Tibial artery (tissue), 4 donors: ENCODE measurements at regions not wholly inside any gene's neighbourhood (a gene's known extent, or its start where the extent isn't known, plus 50 kb on each side); places are given as distances from the start of the nearest gene placed in this dataset.

ENCODE experiments used
- DNase-seq, 2 donors: peaks; one replicate each; pipeline ENCODE4 v3.0.0-alpha.2; 2019
- H3K27ac ChIP-seq, 2 donors: fragments of 200-600 bp; sonication (generic) in 1 of 2; 1 replicate in 1 of 2; 2 replicates in 1 of 2; pipeline ENCODE4 v1.5.1; 2018 to 2019; ENCODE audit warnings: mild to moderate bottlenecking in 1 of 2
- H3K27me3 ChIP-seq, 2 donors: fragments of 200-600 bp; sonication (generic) in 1 of 2; one replicate each; pipeline versions ENCODE4 v1.5.1 to v1.6.0; 2016 to 2019
- H3K36me3 ChIP-seq, 3 donors: fragments of 200-600 bp; sonication (generic) in 2 of 3; one replicate each; pipeline ENCODE4 v1.5.1; 2016 to 2019; ENCODE audit warnings: mild to moderate bottlenecking in 2 of 3
- H3K4me1 ChIP-seq, 4 donors: fragments of 200-600 bp; sonication (generic) in 2 of 4; 1 replicate in 3 of 4; 2 replicates in 1 of 4; pipeline ENCODE4 v1.5.1; 2016 to 2019
- H3K4me3 ChIP-seq, 2 donors: fragments of 200-600 bp; sonication (generic) in 1 of 2; 1 replicate in 1 of 2; 2 replicates in 1 of 2; pipeline ENCODE4 v1.5.1; 2018 to 2019; ENCODE audit warnings: mild to moderate bottlenecking in 2 of 2
- H3K9me3 ChIP-seq, 3 donors: fragments of 200-600 bp; sonication (generic) in 1 of 3; one replicate each; pipeline ENCODE4 v1.5.1; 2016 to 2019
- intact Hi-C: fragments of 100-400 bp; cut with DNase I; formaldehyde crosslinking; loops from one replicate; pipeline ENCODE4 v1.15.0; 2023; ENCODE audit warnings: low total_unique reads
- TF ChIP-seq, protein P1 (sequence below), 2 experiments: fragments of 200-600 bp in 1 of 2; fragments of 450-650 bp in 1 of 2; IDR thresholded peaks; one replicate each; pipeline ENCODE4 v1.5.1; 2017 to 2019; ENCODE audit warnings: antibody characterized with exemption in 2 of 2, mild to moderate bottlenecking in 1 of 2, moderate library complexity in 1 of 2

DNA sequence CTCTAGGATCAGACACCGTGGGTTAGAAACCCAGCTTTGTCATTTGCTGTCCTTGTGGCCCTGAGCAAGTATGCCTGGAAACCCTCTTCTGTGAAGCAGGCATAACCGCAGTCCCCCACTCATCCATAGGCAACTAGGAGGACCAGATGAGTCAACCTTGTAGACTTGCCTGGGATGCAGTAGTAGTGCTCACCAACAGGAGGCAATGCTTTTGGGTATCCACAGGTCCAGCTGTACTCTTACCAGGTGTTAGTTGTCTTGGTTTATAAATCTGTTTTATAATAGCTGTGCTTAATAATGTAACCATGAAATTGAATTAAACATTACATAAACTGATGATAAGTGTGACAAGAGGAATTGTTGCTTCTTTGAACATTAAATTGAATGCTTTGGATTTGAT, 389.3 kb downstream of the IL20RB start:
- Histone ChIP-seq H3K4me1 (no peaks in the 10 kb centered on the region), H3K27ac (no peak overlapping the region), H3K9me3 (no peaks in the 10 kb centered on the region), H3K4me3 (no peak overlapping the region), H3K36me3 (no peaks in the 10 kb centered on the region), H3K27me3 (no peaks in the 10 kb centered on the region)
- intact Hi-C loops, result no loop called here
- no peak for DNase-seq
- TF ChIP-seq, protein P1, sequence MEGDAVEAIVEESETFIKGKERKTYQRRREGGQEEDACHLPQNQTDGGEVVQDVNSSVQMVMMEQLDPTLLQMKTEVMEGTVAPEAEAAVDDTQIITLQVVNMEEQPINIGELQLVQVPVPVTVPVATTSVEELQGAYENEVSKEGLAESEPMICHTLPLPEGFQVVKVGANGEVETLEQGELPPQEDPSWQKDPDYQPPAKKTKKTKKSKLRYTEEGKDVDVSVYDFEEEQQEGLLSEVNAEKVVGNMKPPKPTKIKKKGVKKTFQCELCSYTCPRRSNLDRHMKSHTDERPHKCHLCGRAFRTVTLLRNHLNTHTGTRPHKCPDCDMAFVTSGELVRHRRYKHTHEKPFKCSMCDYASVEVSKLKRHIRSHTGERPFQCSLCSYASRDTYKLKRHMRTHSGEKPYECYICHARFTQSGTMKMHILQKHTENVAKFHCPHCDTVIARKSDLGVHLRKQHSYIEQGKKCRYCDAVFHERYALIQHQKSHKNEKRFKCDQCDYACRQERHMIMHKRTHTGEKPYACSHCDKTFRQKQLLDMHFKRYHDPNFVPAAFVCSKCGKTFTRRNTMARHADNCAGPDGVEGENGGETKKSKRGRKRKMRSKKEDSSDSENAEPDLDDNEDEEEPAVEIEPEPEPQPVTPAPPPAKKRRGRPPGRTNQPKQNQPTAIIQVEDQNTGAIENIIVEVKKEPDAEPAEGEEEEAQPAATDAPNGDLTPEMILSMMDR (IDR thresholded peaks at IDR 0.05), result no peak

DNA sequence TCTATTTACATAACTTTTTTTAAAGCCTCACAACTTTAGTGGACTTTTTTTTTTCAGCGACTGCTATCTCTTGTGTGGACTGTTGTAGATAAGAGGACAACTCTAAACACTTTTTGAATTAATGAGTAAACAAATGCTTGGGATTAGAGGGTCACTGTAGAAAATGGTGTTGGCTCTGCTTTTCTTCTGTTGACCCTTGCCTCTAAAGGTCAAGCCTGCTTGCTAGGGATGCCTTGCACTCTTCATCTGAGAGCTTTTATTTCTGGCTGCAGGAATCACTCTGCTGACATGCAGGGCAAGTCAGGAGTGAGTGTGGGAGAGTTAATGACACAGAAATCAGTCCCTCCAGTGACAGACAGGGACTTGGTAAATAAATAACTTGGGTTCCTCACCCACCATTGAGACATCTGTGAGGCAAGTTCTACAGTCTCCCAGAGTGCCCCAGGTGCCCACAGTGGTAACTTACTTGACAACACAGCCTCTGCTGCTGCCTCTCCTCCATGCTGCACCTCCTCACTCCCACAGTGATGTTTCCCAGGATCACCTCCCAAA, 390.1 kb downstream of the IL20RB start:
- intact Hi-C loops, result no loop called here
- DNase-seq, result no peak
- Histone ChIP-seq H3K4me1 (no peaks in the 10 kb centered on the region), H3K27me3 (no peaks in the 10 kb centered on the region), H3K4me3 (no peak overlapping the region), H3K36me3 (no peaks in the 10 kb centered on the region), H3K27ac (no peak overlapping the region), H3K9me3 (no peaks in the 10 kb centered on the region)
- TF ChIP-seq, protein P1 (IDR thresholded peaks at IDR 0.05), result no peak

DNA sequence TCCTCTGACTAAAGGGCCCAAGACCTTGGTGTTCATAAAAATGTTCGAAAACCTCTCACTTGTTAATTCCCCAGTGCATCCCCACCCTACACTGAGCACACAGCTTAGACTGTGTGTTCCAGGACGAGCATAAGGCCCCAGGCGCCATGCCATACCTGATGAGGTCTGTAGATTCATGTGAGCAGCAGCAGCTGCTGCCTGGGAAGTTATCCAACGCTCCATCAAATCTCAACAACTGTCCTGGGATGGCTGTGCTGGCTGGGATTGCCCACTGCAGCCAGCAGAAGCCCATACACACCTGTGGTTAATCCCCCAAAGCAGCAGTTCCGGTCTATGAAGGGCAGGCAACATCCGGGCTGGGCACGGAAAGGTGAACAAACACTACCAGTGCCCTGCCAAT, 391.2 kb downstream of the IL20RB start:
- Histone ChIP-seq H3K4me1 (no peaks in the 10 kb centered on the region), H3K27me3 (no peaks in the 10 kb centered on the region), H3K9me3 (no peaks in the 10 kb centered on the region), H3K36me3 (no peaks in the 10 kb centered on the region), H3K4me3 (no peak overlapping the region), H3K27ac (no peak overlapping the region)
- TF ChIP-seq, protein P1 (IDR thresholded peaks at IDR 0.05), result no peak
- intact Hi-C loops, result no loop called here
- no peak for DNase-seq

DNA sequence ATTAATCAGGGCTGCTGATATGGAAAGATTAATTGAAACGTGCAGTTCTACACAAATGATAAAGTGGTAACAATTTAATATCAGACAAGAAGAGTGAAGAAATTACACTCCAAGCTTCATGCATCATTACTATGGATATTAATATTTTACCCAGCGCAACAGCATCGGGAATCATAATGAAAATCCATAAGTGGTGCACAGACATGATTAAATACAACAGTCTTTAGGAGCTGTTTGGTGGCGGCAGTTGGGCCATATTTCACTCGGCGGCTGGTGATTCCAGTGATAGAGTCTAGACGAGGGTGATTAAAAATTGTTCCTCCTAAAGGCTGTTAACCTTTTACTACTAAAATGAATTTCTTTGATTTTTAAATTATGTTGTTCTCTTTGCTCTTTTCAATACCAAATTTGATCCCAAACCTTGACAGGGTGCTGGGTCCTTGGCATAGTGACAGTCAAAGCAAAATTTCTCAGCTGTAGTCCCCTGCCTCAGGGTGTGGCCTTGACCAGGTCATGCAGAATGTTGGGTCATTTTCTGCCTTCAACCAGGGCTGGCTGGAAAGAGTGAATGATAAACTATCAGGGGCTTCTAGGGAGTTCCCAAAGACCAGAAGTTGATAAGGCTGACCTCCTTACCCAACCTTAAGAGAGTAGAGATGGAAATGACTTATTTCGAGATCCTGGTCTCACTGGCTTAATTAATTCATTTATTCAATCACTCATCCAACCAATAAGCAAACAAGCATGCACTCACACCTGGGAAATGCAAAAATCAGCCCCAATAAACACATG, 392.0 kb downstream of the IL20RB start:
- Histone ChIP-seq H3K4me3 (no peak overlapping the region), H3K36me3 (no peaks in the 10 kb centered on the region), H3K27me3 (no peaks in the 10 kb centered on the region), H3K4me1 (no peaks in the 10 kb centered on the region), H3K27ac (no peak overlapping the region), H3K9me3 (no peaks in the 10 kb centered on the region)
- TF ChIP-seq, protein P1 (IDR thresholded peaks at IDR 0.05), result no peak
- no peak for DNase-seq
- intact Hi-C loops, result no loop called here

DNA sequence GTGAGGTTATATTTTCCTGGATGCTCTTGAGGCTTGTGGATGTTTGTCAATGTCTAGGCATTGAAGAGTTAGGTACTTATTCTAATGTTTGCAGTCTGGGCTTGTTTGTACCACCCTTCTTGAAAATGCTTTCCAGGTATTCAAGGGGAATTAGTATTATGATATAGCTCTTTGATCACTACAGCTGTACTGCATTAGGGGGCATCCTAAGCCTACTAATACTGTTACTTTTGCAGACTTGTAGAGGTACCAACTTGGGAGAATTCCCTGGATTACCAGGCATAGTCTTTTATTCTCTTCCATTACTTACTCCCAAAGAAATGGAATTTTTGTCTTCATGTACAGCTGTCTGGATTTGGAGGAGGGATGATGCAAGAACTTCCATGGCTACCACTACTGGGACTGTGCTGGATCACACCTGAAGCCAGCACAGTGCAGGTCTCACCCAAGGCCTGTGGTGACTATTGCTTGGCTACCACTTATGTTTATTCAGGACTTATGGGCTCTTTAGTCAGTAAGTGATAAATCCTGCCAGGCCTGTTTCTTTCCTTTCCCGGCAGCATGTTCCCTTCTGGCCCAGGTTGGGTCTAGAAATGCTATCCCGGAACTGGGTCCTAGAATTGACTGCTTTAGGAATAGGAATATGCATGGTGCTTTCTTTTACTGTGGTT, 402.9 kb downstream of the IL20RB start:
- H3K4me3 ChIP-seq, result no peak overlapping the region

More for the DNA sequence above, 402.9 kb downstream of the IL20RB start:
- DNase-seq, result no peak
- Histone ChIP-seq H3K36me3 (no peaks in the 10 kb centered on the region), H3K27ac (no peak overlapping the region), H3K4me1 (no peaks in the 10 kb centered on the region), H3K9me3 (peaks cover 0 to 10% (median 4%) of the 10 kb centered on the region in 3 donors), H3K27me3 (no peaks in the 10 kb centered on the region)
- intact Hi-C loops, result no loop called here
- TF ChIP-seq, protein P1 (IDR thresholded peaks at IDR 0.05), result no peak
